Endothelial cell of umbilical vein (primary cell): ENCODE measurements at regions not wholly inside any gene's neighbourhood (a gene's known extent, or its start where the extent isn't known, plus 50 kb on each side); places are given as distances from the start of the nearest gene placed in this dataset.

ENCODE experiments used
- BruUV-seq: library from RNA; stranded (reverse); fragments of 400-500 nt; replicated peaks from 2 replicates; lab custom pipeline; 2021; lab: Mats Ljungman, UMichigan
- CTCF ChIA-PET: fragments of 300-600, 350-600 bp; sonication (Branson Sonifier 250); formaldehyde crosslinking; loops from one replicate; lab custom pipeline; 2021; ENCODE audit warnings: antibody characterized with exemption, inconsistent platforms; lab: Charles Lee
- POLR2A ChIA-PET: fragments of 300-600, 350-600 bp; sonication (Branson Sonifier 250); formaldehyde crosslinking; loops from one replicate; lab custom pipeline; 2021; ENCODE audit warnings: antibody characterized with exemption, inconsistent platforms; lab: Charles Lee
- DNase-seq: peaks from one replicate; pipeline ENCODE4 v3.0.0-alpha.2; 2011; ENCODE audit warnings: low read depth, low spot score
- FAIRE-seq: peaks from 2 replicates; lab custom pipeline; 2011; peaks lifted over from hg19 to GRCh38; lab: Jason Lieb, UNC
- H2AFZ ChIP-seq: 2 replicates; pipeline ENCODE4 v1.6.0; 2012; ENCODE audit warnings: low read depth, low read length, control low read depth, inconsistent platforms
- H3K27ac ChIP-seq: 2 replicates; pipeline ENCODE4 v1.5.1; 2011; ENCODE audit warnings: low read depth, mild to moderate bottlenecking, control low read depth, low read length, moderate library complexity; ENCODE audit not compliant: insufficient read depth
- H3K27me3 ChIP-seq, 2 experiments: 2 replicates each; pipeline versions ENCODE4 v1.6.0 to v1.6.1; 2011; ENCODE audit warnings: low read length in 2 of 2, mixed read lengths in 1 of 2; ENCODE audit not compliant: control insufficient read depth in 2 of 2, insufficient read depth in 2 of 2
- H3K36me3 ChIP-seq, 2 experiments: 2 replicates in 1 of 2; 3 replicates in 1 of 2; pipeline ENCODE4 v1.5.1; 2011; ENCODE audit warnings: low read length in 2 of 2, mild to moderate bottlenecking in 1 of 2, moderate library complexity in 1 of 2; ENCODE audit not compliant: control insufficient read depth in 2 of 2, insufficient read depth in 2 of 2; ENCODE audit errors: extremely low read depth in 1 of 2
- H3K4me1 ChIP-seq: 3 replicates; pipeline ENCODE4 v1.5.1; 2011; ENCODE audit warnings: mild to moderate bottlenecking, low read length; ENCODE audit not compliant: control insufficient read depth, insufficient read depth; ENCODE audit errors: extremely low read depth
- H3K4me2 ChIP-seq: 2 replicates; pipeline ENCODE4 v1.6.1; 2011; ENCODE audit warnings: low read length, control low read depth, mixed read lengths; ENCODE audit not compliant: insufficient read depth
- H3K4me3 ChIP-seq, 3 experiments: fragments of 200-600 bp in 1 of 3; sonication (generic), shearing (Covaris generic) in 1 of 3; replicated peaks in 1 of 3; 2 replicates each; pipeline ENCODE4 v1.5.1; 2011 to 2016; ENCODE audit warnings: control low read depth in 3 of 3, low read length in 3 of 3, mild to moderate bottlenecking in 2 of 3, inconsistent platforms in 1 of 3, low read depth in 1 of 3, moderate library complexity in 1 of 3; ENCODE audit not compliant: insufficient read depth in 1 of 3
- H3K79me2 ChIP-seq: 2 replicates; pipeline ENCODE4 v1.6.0; 2012; ENCODE audit warnings: low read length, inconsistent platforms; ENCODE audit not compliant: control insufficient read depth, insufficient read depth
- H3K9ac ChIP-seq: replicated peaks from 2 replicates; pipeline ENCODE3; 2011; ENCODE audit warnings: low read length, control low read depth; ENCODE audit not compliant: insufficient read depth; ENCODE audit errors: extremely low read depth
- H3K9me1 ChIP-seq: replicated peaks from 3 replicates; pipeline ENCODE4 v1.6.0; 2011; ENCODE audit warnings: mild to moderate bottlenecking, low read length; ENCODE audit not compliant: control insufficient read depth, insufficient read depth; ENCODE audit errors: extremely low read depth
- H3K9me3 ChIP-seq: replicated peaks from 2 replicates; pipeline ENCODE4 v1.5.1; 2012; ENCODE audit warnings: low read length, inconsistent platforms; ENCODE audit not compliant: control insufficient read depth, insufficient read depth
- H4K20me1 ChIP-seq: replicated peaks from 2 replicates; pipeline ENCODE3; 2011; ENCODE audit warnings: mild to moderate bottlenecking, low read length; ENCODE audit not compliant: control insufficient read depth, insufficient read depth; ENCODE audit errors: extremely low read depth
- EZH2 ChIP-seq: IDR thresholded peaks from 2 replicates; pipeline ENCODE4 v1.6.1; 2012; ENCODE audit warnings: borderline replicate concordance, low read depth, mild to moderate bottlenecking, moderate library complexity, low read length, inconsistent platforms; ENCODE audit not compliant: severe bottlenecking
- FOS ChIP-seq: IDR thresholded peaks from 2 replicates; pipeline ENCODE4 v1.6.1; 2011; ENCODE audit warnings: mild to moderate bottlenecking, low read length, moderate library complexity, borderline replicate concordance; ENCODE audit not compliant: insufficient read depth
- GATA2 ChIP-seq: IDR thresholded peaks from 2 replicates; pipeline ENCODE4 v1.7.0; 2011; ENCODE audit warnings: low read depth, mild to moderate bottlenecking, moderate library complexity, mixed read lengths, low read length; ENCODE audit not compliant: insufficient read length, insufficient read depth
- JUN ChIP-seq: IDR thresholded peaks from 2 replicates; pipeline ENCODE4 v1.6.1; 2011; ENCODE audit warnings: borderline replicate concordance, low read depth; ENCODE audit not compliant: insufficient read length, insufficient read depth
- MYC ChIP-seq: IDR thresholded peaks from one replicate; pipeline ENCODE4 v1.6.1; 2011; ENCODE audit warnings: mild to moderate bottlenecking, low read depth, low read length
- POLR2A ChIP-seq: IDR thresholded peaks from 2 replicates; pipeline ENCODE4 v1.6.1; 2012; ENCODE audit warnings: low read depth, mild to moderate bottlenecking, control low read depth, low read length
- POLR2AphosphoS5 ChIP-seq: IDR thresholded peaks from 2 replicates; pipeline ENCODE4 v1.6.1; 2012; ENCODE audit warnings: low read depth, mild to moderate bottlenecking, control low read depth, low read length, moderate library complexity; ENCODE audit not compliant: insufficient read depth
- dilution Hi-C: fragments of 300-500 bp; cut with MboI; formaldehyde crosslinking; loops from one replicate; pipeline ENCODE4 v1.15.0; 2019; ENCODE audit warnings: low sequenced_read_pairs; ENCODE audit not compliant: extremely low pct_ligation_motif_present
- intact Hi-C: fragments of 100-400 bp; cut with micrococcal nuclease; formaldehyde crosslinking; loops from one replicate; pipeline ENCODE4 v1.10.0; 2022
- TF ChIP-seq, protein P1 (sequence below), 2 donors: IDR thresholded peaks; 1 replicate in 1 of 2; 2 replicates in 1 of 2; pipeline ENCODE4 v1.5.1; 2011; ENCODE audit warnings: low read length in 2 of 2, mild to moderate bottlenecking in 2 of 2, moderate library complexity in 2 of 2, control low read depth in 1 of 2, inconsistent platforms in 1 of 2, low read depth in 1 of 2; ENCODE audit not compliant: insufficient read depth in 1 of 2; ENCODE audit errors: extremely low read depth in 1 of 2
- TF ChIP-seq, protein P2 (sequence below): IDR thresholded peaks from 2 replicates; pipeline ENCODE4 v1.6.1; 2011; ENCODE audit not compliant: insufficient read depth, insufficient read length

DNA sequence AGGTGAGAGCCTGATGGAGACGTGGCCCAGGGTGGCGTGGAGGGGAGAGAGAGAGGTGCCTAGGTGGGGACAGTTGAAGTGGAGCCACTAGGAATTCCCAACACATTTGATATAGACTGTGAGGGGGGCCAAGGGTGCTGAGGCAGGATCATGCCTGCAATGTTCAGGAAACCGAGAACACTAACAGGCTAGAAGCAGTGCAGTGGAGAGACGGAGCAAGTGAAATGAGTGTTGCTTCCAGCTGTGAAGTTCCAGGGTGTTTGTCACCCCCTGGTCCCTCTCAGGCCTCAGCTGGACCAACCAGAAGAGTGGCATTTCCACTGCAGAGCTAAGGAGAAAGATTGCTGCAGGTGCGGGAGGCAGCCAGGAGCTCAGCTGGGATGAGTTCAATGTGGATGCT is 127.1 kb downstream of the RIPK4 start:
- Histone ChIP-seq H3K4me3 (no peak overlapping the region), H3K79me2 (no peaks in the 10 kb centered on the region), H2AFZ (no peak overlapping the region), H3K4me2 (no peak overlapping the region), H3K4me1 (peaks cover 7% of the 10 kb centered on the region), H3K27ac (no peak overlapping the region), H3K27me3 (no peaks in the 10 kb centered on the region), H3K9me1 (no peaks in the 10 kb centered on the region), H4K20me1 (no peaks in the 10 kb centered on the region), H3K36me3 (no peaks in the 10 kb centered on the region), H3K9me3 (no peaks in the 10 kb centered on the region), H3K9ac (no peak overlapping the region)
- BruUV-seq, result no TSS peak
- no peak for FAIRE-seq
- intact Hi-C loops (no loop called here), dilution Hi-C loops (no loop called here)
- no peak for DNase-seq
- ChIA-PET CTCF (no interaction called here), POLR2A (no interaction called here)
- TF ChIP-seq GATA2 (no peak), EZH2 (no peak), POLR2A (no peak), JUN (no peak), POLR2AphosphoS5 (no peak), FOS (no peak), MYC (no peak)
- TF ChIP-seq, protein P1, sequence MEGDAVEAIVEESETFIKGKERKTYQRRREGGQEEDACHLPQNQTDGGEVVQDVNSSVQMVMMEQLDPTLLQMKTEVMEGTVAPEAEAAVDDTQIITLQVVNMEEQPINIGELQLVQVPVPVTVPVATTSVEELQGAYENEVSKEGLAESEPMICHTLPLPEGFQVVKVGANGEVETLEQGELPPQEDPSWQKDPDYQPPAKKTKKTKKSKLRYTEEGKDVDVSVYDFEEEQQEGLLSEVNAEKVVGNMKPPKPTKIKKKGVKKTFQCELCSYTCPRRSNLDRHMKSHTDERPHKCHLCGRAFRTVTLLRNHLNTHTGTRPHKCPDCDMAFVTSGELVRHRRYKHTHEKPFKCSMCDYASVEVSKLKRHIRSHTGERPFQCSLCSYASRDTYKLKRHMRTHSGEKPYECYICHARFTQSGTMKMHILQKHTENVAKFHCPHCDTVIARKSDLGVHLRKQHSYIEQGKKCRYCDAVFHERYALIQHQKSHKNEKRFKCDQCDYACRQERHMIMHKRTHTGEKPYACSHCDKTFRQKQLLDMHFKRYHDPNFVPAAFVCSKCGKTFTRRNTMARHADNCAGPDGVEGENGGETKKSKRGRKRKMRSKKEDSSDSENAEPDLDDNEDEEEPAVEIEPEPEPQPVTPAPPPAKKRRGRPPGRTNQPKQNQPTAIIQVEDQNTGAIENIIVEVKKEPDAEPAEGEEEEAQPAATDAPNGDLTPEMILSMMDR (IDR thresholded peaks at IDR 0.05; ENCODE audit: extremely low read depth in 1 of 2, insufficient read depth in 1 of 2, low read depth in 1 of 2, low read length in 2 of 2), result no peak
- TF ChIP-seq, protein P2, sequence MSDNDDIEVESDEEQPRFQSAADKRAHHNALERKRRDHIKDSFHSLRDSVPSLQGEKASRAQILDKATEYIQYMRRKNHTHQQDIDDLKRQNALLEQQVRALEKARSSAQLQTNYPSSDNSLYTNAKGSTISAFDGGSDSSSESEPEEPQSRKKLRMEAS, result no peak
